GM23338 (cell line): ENCODE measurements at regions not wholly inside any gene's neighbourhood (a gene's known extent, or its start where the extent isn't known, plus 50 kb on each side); places are given as distances from the start of the nearest gene placed in this dataset.

Experiments
- CTCF ChIP-seq, 2 experiments: fragments of 200-600 bp in 1 of 2; sonication (generic) in 1 of 2; conservative IDR thresholded peaks; 2 replicates each; pipeline versions ENCODE4 v1.5.1 to v1.6.1; 2016 to 2017; ENCODE audit warnings: antibody characterized with exemption in 2 of 2, low read depth in 2 of 2, mild to moderate bottlenecking in 2 of 2, moderate library complexity in 1 of 2
- ETS1 ChIP-seq: IDR thresholded peaks from 2 replicates; pipeline ENCODE4 v1.6.1; 2016; ENCODE audit warnings: antibody characterized with exemption
- EZH2 ChIP-seq: fragments of 200-600 bp; sonication (generic); IDR thresholded peaks from one replicate; pipeline ENCODE4 v1.8.0; 2017; ENCODE audit warnings: antibody characterized with exemption, mild to moderate bottlenecking, low read depth; ENCODE audit not compliant: unreplicated experiment
- EZH2phosphoT487 ChIP-seq: fragments of 200-600 bp; sonication (generic); IDR thresholded peaks from one replicate; pipeline ENCODE4 v1.8.1; 2018; ENCODE audit warnings: antibody characterized with exemption; ENCODE audit not compliant: unreplicated experiment
- JUNB ChIP-seq: IDR thresholded peaks from one replicate; pipeline ENCODE4 v1.6.1; 2016; ENCODE audit warnings: antibody characterized with exemption; ENCODE audit not compliant: unreplicated experiment
- NANOG ChIP-seq: IDR thresholded peaks from 2 replicates; pipeline ENCODE4 v1.6.1; 2016; ENCODE audit warnings: antibody characterized with exemption, borderline replicate concordance
- POLR2AphosphoS5 ChIP-seq: IDR thresholded peaks from 2 replicates; pipeline ENCODE4 v1.6.1; 2016; ENCODE audit warnings: antibody characterized with exemption, low read depth
- REST ChIP-seq: IDR thresholded peaks from one replicate; pipeline ENCODE4 v1.6.1; 2018; ENCODE audit warnings: antibody characterized with exemption; ENCODE audit not compliant: unreplicated experiment
- ZNF331 ChIP-seq: fragments of 250-450 bp; sonication (Bioruptor Pico); IDR thresholded peaks from 2 replicates; pipeline ENCODE4 v1.5.0; 2020; ENCODE audit warnings: low read depth, mild to moderate bottlenecking, moderate library complexity

- TF ChIP-seq CTCF (conservative IDR thresholded peaks at IDR 0.05; ENCODE audit: low read depth in 2 of 2) (no peak), EZH2 (no peak), EZH2phosphoT487 (no peak), ETS1 (no peak), ZNF331 (CRISPR knock-in tag) (no peak), REST (no peak), JUNB (no peak), POLR2AphosphoS5 (no peak), NANOG (no peak)
Measured at GRCh38 chr4:82149750-82150149, 224.0 kb downstream of the HNRNPD start.
